ENCODE measurements at regions not wholly inside any gene's neighbourhood (a gene's known extent, or its start where the extent isn't known, plus 50 kb on each side); places are given as distances from the start of the nearest gene placed in this dataset.
"Not testable (repeated sequence)": the region's sequence is repeated elsewhere in the genome, so short reads cannot be mapped to it uniquely, and the experiment has no call there.

GRCh38 chr2:105490204-105490603 is 91.4 kb upstream of the FHL2 start:
- no peak for DNase-seq

- DNase-seq = no peak
Observed at GRCh38 chr2:105489168-105489878, 90.5 kb upstream of the FHL2 start.

- no peak for DNase-seq
Observed at GRCh38 chr2:105488285-105488684, 89.4 kb upstream of the FHL2 start.

GRCh38 chr2:105487142-105488069 is 88.6 kb upstream of the FHL2 start:
- DNase-seq = no peak

GRCh38 chr2:105486762-105487141 is 87.9 kb upstream of the FHL2 start:
- DNase-seq = no peak

- no peak for DNase-seq
Observed at GRCh38 chr2:105478670-105479069, 79.8 kb upstream of the FHL2 start.

GRCh38 chr2:105477050-105477620 is 78.3 kb upstream of the FHL2 start:
- DNase-seq = not testable (repeated sequence)

GRCh38 chr2:105473011-105473410 is 74.2 kb upstream of the FHL2 start:
- no peak for DNase-seq

- DNase-seq = no peak
Observed at GRCh38 chr2:105470979-105471378, 72.1 kb upstream of the FHL2 start.

- DNase-seq = no peak
Observed at GRCh38 chr2:105469781-105470180, 70.9 kb upstream of the FHL2 start.

GRCh38 chr2:105468582-105469042 is 69.8 kb upstream of the FHL2 start:
- no peak for DNase-seq

GRCh38 chr2:105464325-105464724 is 65.5 kb upstream of the FHL2 start:
- DNase-seq = no peak

- DNase-seq = no peak
Observed at GRCh38 chr2:105460048-105460732, 61.3 kb upstream of the FHL2 start.

GRCh38 chr2:105458076-105458475 is 59.2 kb upstream of the FHL2 start:
- no peak for DNase-seq

GRCh38 chr2:105455488-105456003 is 56.7 kb upstream of the FHL2 start:
- DNase-seq = no peak

- no peak for DNase-seq
Observed at GRCh38 chr2:105454801-105455485, 56.1 kb upstream of the FHL2 start.

- no peak for DNase-seq
Observed at GRCh38 chr2:105451571-105452166, 52.8 kb upstream of the FHL2 start.

GRCh38 chr2:105450471-105450870 is 51.6 kb upstream of the FHL2 start:
- no peak for DNase-seq

- no peak for DNase-seq
Observed at GRCh38 chr2:105449076-105449475, 50.2 kb upstream of the FHL2 start.

Data from GF-D8 (cell line).